H1 (cell line): ENCODE measurements at regions not wholly inside any gene's neighbourhood (a gene's known extent, or its start where the extent isn't known, plus 50 kb on each side); places are given as distances from the start of the nearest gene placed in this dataset.

Experiments used
- BACH1 ChIP-seq: IDR thresholded peaks from 2 replicates; pipeline ENCODE4 v1.6.1; 2012; ENCODE audit warnings: low read length, improper control_type of control experiment
- EGR1 ChIP-seq: IDR thresholded peaks from 2 replicates; pipeline ENCODE4 v1.6.1; 2011; ENCODE audit warnings: low read depth, low read length, borderline replicate concordance
- JUN ChIP-seq: IDR thresholded peaks from 2 replicates; pipeline ENCODE4 v1.6.1; 2011; ENCODE audit warnings: low read depth, mild to moderate bottlenecking, improper control_type of control experiment, low read length
- RNF2 ChIP-seq: fragments of 200-900, 300-1000 bp; sonication (generic); IDR thresholded peaks from 2 replicates; pipeline ENCODE4 v1.7.1; 2016; ENCODE audit warnings: borderline replicate concordance, low read depth, mild to moderate bottlenecking, antibody characterized with exemption, low read length; ENCODE audit not compliant: poor library complexity, severe bottlenecking; ENCODE audit errors: missing control alignments
- YY1 ChIP-seq: IDR thresholded peaks from 2 replicates; pipeline ENCODE4 v1.6.1; 2011; ENCODE audit warnings: low read depth, mild to moderate bottlenecking, low read length

DNA sequence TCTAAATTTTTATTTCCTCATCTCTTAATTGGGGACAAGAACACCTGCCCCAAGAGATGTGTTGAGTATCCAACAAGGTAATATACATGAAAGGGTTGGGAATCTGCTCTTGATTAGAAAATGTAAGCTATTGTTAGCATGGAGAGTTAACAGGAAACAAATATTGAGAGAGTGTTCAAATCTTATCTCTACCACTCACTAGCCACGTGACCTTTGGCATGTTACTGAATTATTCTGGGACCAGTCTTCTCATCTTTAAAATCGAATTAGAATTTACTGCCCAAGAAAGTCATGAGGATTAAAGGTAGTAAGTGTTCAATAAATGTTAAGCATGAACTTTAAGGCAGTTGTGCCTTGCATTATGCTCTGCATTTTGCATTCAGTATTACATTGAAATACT is 184.7 kb downstream of the MID1IP1 start (continued):
- TF ChIP-seq BACH1 (no peak), YY1 (no peak), JUN (no peak), EGR1 (no peak), RNF2 (no peak)
